MM.1S (cell line): ENCODE measurements at regions not wholly inside any gene's neighbourhood (a gene's known extent, or its start where the extent isn't known, plus 50 kb on each side); places are given as distances from the start of the nearest gene placed in this dataset.

ENCODE experiments used
- EZH2 ChIP-seq: fragments of 300-600 bp; sonication (generic); optimal IDR thresholded peaks from 2 replicates; pipeline ENCODE3; 2017; ENCODE audit warnings: low read depth, mild to moderate bottlenecking, antibody characterized with exemption, low read length, mixed read lengths
- TF ChIP-seq, protein P1 (sequence below): fragments of 300-600 bp; sonication (generic); IDR thresholded peaks from 2 replicates; pipeline ENCODE4 v1.5.1; 2016; ENCODE audit warnings: antibody characterized with exemption, low read length, mixed read lengths

DNA sequence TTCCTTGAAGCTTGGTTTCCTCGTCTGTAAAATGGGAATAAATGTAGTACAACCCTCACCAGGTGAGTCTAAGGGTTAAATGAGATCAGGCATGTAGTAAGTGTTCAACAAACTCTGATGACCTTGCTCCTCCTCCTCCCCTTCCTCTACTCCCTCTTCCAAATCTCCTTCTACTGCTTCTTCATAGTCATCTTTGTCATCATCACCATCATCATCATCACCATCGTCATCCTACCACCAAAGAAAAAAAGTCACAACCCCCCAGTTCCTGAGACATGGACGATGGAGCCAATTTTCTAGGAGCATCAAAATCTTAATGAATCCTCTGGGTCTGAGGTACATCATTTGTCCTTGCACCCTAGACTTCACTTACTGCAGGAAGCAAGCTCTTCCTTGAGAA, 240.0 kb downstream of the ANKRD60 start:
- TF ChIP-seq, protein P1, sequence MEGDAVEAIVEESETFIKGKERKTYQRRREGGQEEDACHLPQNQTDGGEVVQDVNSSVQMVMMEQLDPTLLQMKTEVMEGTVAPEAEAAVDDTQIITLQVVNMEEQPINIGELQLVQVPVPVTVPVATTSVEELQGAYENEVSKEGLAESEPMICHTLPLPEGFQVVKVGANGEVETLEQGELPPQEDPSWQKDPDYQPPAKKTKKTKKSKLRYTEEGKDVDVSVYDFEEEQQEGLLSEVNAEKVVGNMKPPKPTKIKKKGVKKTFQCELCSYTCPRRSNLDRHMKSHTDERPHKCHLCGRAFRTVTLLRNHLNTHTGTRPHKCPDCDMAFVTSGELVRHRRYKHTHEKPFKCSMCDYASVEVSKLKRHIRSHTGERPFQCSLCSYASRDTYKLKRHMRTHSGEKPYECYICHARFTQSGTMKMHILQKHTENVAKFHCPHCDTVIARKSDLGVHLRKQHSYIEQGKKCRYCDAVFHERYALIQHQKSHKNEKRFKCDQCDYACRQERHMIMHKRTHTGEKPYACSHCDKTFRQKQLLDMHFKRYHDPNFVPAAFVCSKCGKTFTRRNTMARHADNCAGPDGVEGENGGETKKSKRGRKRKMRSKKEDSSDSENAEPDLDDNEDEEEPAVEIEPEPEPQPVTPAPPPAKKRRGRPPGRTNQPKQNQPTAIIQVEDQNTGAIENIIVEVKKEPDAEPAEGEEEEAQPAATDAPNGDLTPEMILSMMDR: no peak
- no peak for TF ChIP-seq EZH2
